ENCODE measurements at regions not wholly inside any gene's neighbourhood (a gene's known extent, or its start where the extent isn't known, plus 50 kb on each side); places are given as distances from the start of the nearest gene placed in this dataset.

DNA sequence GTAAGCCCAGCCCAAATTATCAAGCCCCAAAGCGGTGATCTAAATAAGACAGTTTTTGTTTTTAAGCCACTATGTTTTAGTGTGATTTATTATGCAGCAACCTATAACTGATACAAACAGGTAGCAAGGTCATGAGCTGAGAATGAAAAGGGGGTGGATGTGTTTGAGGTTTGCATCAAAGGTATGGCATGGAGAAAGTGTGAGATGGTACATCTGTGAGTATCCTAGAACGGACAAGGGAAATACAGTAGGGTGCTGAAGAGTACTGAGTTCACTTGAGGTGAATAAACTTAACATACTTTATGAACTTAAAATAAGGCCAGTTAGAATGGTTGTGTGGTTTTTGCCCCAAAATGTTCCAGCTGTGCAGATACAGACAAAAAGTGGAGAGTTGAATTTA, 286.0 kb upstream of the B3GALT2 start:
- TF ChIP-seq POLR2A (IDR thresholded peaks at IDR 0.05) = no peak
- TF ChIP-seq CTCF (IDR thresholded peaks at IDR 0.05) = no peak

All from heart left ventricle (tissue), 13 donors.